ENCODE measurements at regions not wholly inside any gene's neighbourhood (a gene's known extent, or its start where the extent isn't known, plus 50 kb on each side); places are given as distances from the start of the nearest gene placed in this dataset.

- no peak for TF ChIP-seq CTCF (IDR thresholded peaks at IDR 0.05; ENCODE audit: insufficient read depth, low read length)
- no peak for TF ChIP-seq POLR2AphosphoS5 (IDR thresholded peaks at IDR 0.05; ENCODE audit: low read depth)
- TF ChIP-seq REST (IDR thresholded peaks at IDR 0.05; ENCODE audit: insufficient replicate concordance, low read depth), result no peak
- TF ChIP-seq GABPA (IDR thresholded peaks at IDR 0.05; ENCODE audit: low read depth), result no peak
- TF ChIP-seq SPI1 (IDR thresholded peaks at IDR 0.05; ENCODE audit: borderline replicate concordance, low read depth), result no peak
These were observed 1167.8 kb upstream of the MAP3K7 start for GRCh38 chr6:91754691-91755090.
